IPS-NIHi11 (cell line): ENCODE measurements at regions not wholly inside any gene's neighbourhood (a gene's known extent, or its start where the extent isn't known, plus 50 kb on each side); places are given as distances from the start of the nearest gene placed in this dataset.
"Not testable (repeated sequence)": the region's sequence is repeated elsewhere in the genome, so short reads cannot be mapped to it uniquely, and the experiment has no call there.

Experiments used
- DNase-seq: peaks from one replicate; pipeline ENCODE4 v3.0.0; 2012; ENCODE audit warnings: mixed read lengths, low spot score

DNA sequence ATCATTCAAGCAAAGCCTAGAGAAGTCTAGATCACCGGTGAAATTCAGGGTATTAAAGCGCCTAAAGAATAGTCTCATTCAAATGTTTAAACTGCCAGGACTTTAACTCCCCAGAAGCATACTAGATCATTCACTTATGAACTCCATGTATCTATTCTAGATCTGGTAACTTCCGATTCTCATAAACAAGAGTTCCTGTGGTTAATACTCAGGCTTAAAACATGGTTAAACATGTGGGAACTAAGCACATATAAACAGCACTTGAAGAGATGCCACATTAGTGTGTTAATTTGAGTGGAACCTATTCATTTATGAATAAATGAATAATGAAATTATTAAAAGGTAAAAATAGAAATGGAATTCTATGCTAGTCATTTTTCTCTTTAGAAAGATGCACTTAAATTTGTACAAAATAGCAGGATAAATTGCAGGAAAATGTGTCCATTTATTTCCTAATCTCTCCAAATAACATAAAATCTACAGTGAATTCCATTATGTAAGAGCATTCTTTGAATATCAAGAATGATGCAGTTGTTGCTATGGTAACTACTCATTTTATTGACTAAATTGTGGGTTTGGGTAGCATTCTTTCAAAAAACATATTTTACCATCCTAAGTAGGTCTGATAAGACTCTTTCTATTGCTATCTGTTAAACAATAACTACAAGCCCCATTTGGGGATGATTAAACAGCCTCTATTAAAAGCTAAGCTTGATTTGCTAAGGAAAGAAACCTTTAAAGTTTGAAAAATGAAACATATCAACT is 147.6 kb upstream of the TMEM168 start:
- no peak for DNase-seq

DNA sequence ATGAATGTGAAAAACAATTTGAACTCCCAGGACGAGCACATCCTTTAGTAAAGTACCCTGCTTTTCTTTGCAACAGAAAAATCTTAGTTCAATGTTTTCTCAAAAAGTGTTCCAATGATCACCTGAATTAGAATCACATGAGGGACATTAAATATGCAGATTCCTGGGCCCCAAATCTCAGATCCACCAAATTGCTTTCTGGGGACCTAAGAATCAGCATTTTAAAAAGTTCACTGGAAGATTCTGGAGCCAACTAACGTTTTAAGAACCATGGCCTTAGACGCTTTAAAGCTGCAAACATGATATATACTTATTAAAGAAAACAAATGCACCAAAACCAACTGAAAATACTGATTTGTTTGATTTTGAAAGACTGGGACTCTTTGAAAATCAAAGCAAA is 143.4 kb upstream of the TMEM168 start:
- DNase-seq, result no peak

DNA sequence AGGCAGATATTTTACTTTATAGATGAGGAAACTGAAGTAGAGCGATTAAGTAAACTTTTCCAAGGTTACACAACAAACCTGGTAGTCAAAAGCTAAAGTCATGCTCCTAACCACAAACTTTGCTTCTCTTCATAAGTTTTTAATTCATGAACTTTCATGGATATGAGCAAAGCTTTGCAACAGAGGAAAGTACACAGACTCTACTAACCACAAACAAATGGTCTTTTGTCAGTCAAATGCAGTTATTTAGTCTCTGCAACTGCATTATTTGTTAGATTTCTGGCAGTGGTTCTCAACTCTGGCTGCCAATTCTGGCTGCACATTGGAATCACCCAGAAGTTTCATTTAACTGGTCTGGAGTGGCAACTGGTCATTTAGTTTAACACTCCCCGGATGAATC is 140.6 kb upstream of the TMEM168 start:
- no peak for DNase-seq

DNA sequence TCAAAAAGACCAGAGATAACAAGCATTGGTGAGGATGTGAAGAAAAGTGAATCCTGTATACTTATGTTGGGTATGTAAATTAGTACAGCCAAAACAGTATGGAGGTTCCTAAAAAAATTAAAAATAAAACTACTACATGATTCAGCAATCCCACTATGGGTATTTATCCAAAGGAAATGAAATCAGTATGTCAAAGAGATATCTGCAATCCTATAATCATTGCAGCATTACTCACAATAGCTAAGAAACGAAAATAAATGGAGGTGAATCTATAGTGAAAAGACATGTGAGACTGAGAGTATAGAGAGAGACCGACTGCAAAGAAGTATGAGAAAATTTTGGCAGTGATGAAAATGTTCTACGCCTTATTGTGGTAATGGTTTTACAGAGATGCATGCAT is 139.2 kb upstream of the TMEM168 start:
- no peak for DNase-seq

DNA sequence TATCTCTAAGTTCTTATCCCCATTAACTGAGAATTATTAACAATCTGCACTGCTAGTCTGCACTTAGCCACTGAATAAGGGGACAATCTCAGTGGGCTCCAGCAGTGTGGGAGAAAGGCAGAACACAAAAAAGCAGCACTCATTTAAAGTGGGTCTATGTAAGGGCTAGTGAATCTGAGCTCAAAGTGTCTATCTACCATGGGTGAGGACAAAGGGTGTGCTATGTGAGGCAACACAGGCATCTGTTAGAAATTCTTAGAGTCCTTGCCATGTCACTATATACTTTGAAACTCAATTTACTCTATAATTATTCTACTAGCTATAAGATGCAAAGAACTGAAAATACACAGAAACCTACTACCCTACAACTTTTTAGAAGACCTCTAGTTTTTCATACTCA is 135.8 kb upstream of the TMEM168 start:
- DNase-seq, result no peak

DNA sequence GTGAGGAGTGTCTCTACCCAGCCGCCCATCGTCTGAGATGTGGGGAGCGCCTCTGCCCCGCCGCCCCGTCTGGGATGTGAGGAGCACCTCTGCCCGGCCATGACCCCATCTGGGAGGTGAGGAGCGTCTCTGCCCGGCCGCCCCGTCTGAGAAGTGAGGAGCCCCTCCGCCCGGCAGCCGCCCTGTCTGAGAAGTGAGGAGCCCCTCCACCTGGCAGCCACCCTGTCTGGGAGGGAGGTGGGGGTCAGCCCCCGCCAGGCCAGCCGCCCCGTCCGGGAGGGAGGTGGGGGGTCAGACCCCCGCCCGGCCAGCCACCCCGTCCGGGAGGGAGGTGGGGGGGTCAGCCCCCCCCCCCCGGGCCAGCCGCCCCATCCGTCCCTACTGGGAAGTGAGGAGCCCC is 132.4 kb upstream of the TMEM168 start:
- DNase-seq, result not testable (repeated sequence)

DNA sequence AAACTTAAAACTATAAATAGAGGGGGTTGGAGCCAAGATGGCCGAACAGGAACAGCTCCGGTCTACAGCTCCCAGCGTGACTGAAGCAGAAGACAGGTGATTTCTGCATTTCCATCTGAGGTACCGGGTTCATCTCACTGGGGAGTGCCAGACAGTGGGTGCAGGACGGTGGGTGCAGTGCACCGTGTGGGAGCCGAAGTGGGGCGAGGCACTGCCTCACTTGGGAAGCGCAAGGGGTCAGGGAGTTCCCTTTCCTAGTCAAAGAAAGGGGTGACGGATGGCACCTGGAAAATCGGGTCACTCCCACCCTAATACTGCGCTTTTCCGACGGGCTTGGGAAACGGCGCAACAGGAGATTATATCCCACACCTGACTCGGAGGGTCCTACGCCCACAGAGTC is 126.2 kb upstream of the TMEM168 start:
- not testable (repeated sequence) for DNase-seq

DNA sequence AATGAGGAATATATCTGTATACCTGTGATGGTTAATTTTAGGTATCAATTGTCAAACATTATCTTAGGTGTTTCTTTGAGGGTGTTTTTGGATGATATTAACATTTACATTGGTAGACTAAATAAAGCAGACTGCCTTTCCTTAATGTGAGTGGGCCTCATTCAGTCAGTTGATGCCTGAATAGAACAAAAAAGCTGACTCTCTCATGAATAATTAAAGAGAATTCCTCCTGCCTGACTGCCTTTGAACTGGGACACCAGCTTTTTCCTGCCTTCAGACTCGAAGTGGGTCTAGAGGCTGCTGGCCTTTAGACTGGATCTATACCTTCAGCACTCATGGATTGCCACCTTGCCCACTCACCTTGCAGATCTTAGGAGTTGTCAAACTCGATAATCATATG is 117.9 kb upstream of the TMEM168 start:
- DNase-seq, result no peak

DNA sequence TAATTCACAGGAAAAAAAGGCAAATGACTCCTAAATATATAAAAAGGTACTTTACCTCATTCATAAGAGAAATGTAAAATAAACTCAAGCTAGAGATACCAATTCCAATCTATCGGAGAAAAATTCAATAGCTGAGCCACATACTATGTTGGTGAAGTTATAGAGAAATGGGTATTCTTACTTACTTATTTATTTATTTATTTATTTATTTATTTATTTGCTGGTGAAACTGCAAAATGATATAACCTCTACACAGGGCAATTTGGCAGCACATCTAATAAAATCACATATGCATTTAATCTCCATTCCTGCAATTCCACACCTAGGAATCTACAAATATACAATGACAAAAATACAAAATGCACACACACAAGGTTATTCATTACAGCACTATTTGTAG is 117.5 kb upstream of the TMEM168 start:
- DNase-seq, result no peak

DNA sequence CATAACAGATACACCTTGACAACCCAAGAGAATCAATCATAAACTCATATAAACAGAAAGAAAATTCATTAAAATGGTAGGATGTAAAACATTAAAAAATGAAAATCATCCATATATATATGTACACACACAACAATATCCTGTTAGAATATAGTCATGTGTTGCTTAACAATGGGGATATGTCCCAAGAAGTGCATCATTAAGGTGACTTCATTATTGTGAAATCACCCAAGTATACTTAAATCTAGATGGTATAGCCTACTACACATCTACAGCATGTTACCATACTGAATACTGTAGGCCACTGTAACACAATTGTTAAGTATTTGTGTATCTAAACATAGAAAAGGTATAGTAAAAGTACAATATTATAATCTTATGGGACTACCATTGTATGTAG is 115.8 kb upstream of the TMEM168 start:
- no peak for DNase-seq

DNA sequence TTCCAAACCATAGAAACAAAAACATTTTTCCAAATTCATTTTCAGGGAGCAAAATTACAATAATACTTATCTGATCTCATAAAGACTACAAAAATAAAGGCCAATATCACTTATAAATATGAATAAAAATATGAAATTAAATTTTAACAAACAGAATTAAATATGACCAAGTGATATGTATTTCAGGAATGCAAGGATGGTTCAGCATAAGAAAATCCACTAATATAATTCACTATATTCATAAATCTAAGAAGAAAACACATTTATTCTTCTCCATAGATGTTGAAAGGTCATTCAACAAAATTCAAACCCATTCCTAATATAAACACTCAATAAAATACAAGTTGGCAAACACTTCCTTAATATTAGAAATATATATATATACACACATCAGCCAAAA is 115.2 kb upstream of the TMEM168 start:
- DNase-seq, result no peak

DNA sequence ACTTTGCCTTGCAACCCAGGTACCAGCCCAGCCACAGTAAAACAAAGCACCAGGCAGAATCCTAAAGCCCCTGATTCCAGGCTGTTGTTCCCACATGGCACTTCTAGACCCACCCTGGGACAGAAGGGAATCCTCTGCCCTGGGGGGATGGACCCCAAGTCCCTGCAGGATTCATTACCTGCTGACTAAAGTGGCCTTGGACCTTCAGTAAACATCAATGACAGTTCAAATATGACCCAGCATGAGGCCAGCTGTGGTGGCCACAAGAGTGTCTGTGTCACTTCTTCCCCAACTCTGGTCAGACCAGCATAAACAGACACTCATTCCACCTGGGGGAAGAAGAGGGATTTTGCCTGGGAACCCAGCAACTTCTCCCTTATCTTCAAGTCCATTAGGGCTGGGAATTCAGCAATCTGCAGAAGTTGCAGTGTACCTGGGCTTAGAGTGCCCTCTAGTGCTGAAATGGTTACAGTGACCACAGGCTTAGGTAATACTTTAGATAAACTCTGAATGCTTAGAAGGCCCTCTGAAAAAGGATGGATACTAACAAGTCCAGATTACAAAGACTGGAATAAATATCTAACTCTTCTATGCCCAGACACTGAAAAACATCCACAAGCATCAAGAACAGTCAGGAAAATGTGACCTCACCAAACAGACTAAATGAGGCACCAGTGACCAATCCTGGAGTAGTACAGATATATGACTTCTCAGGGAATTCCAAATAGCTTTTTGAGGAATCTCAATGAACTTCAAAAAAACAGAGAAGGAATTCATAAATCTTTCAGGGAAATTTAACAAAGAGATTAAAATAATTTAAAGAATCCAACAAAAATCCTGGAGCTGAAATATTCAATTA is 108.5 kb upstream of the TMEM168 start:
- DNase-seq, result peak; percentile 48

DNA sequence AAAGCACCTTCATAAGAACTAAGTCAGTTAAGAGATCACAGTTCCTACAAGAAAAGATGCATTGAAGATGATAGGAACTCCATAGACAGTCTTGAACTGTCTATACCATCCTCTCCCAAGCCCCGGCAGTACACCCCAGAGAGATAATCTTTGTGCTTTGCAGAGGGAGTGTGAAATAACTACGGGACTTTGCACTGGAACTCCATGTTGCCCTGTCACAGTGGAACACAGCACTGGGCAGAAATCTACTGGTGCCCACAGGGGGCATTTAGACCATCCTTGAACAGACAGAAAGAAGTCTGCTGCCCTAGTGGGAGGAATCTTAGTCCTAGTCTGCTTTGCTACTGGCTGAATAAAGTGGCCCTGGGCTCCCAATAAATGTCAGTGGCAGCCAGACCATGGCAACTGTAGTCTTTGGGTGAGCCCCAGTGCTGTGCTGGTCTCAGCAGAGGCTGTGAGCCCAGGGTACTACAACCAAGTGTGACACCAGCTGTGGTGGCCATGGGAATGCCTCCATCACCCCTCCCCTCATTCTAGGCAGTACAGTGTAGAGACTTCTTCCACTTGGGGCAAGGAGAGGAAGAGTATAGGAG is 107.7 kb upstream of the TMEM168 start:
- no peak for DNase-seq

DNA sequence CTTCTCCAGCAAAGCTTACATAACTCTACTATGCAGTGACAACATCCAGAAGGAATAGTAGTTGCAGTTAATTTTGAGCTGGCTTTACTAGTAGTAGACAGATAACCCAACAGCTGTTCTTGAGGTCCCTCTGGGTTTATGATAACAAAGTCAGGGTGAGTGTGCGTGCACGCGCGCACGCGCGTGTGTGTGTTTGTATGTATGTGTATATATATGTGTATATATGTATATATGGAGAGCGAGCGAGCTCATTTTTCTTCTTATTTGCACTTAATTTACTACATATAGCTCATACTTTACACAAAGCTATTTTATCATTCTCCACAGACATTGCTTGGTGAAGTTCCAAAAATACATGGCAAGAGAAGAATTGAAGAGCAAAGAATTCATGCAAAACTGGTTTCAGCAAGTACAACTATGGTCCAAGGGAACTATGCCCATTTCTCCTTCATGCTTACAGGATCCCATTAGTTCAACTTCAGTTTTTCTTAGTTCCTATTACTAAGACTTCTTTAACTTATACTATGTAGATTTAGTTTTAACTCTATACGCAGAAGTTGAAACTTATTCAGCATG is 105.9 kb upstream of the TMEM168 start:
- DNase-seq, result no peak

DNA sequence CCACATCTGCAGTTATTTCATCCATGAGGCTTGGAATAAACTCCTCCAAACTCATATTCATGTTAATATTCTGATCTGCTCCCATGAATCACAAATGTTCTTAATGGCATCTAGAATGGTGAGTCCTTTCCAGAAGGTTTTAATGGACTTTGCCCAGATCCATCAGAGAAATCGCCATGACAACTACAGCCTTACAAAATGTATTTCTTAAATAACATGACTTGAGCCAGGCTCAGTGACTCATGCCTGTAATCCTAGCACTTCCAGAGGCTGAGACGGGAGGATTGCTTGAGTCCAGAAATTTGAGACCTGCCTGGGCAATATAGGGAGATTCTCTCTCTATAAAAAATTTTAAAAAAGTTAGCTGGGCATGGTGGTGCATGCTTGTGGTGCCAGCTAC is 102.1 kb upstream of the TMEM168 start:
- no peak for DNase-seq

DNA sequence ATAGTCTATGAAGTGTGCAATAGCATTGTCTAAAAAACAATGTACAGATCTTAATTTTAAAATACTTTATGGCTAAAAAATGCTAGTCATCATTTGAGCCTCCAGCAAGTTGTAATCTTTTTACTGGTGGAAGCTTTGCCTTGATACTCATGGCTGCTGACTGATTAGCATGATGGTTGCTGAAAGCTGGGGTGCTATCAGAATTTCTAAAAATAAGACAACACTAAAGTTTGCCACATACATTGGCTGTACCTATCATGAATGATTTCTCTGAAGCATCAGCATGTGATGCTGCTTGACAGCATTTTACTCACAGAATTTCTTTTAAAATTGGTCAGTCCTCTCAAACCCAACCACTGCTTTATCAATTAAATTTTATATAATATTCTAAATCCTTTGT is 101.5 kb upstream of the TMEM168 start:
- no peak for DNase-seq

DNA sequence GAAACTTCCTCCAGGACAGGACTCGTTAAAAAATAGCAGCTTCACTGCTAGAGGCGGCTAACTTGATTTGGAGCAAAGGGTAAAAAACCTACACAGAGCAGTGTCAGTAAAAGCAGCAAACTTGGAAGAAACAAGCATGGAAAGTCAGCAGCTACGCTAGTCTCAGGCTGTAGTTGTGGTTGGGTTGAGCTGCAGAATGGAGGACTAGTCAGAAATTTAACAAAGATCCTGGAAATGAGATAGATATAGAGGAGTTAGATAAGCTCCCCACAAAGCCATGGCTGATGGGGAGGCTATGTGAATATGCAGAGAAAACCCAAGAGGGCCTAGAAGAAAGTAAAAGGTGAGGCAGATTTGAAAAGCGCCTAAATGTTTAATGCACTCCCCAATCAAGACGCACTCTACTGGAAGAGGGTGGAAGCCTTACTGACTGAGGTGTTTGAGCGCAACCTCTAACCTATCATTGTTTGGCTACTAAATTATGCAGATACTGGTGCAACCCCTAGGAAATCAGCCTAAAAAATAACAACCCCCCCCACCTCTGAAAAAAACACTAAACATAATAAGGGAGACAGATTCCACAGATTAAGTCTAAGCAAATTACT is 99.7 kb upstream of the TMEM168 start:
- DNase-seq, result no peak

DNA sequence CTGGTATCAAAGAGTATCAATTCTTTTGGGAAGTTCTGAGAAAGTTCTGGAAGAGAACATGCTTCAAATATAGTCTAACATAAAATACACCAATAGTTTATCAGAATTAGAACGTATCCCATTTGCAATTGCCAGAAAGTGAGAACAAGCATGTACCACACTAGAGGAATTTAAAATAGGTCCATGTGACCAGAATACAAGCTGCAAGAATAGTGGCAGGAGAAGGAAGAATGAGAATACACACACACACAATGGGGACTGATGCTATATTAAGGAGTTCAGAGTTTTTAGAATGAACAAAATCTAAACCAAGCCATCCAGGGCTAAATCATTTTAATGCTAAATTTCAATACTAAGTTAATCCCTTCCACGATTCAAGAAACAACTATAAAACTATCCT is 99.1 kb upstream of the TMEM168 start:
- DNase-seq, result no peak

DNA sequence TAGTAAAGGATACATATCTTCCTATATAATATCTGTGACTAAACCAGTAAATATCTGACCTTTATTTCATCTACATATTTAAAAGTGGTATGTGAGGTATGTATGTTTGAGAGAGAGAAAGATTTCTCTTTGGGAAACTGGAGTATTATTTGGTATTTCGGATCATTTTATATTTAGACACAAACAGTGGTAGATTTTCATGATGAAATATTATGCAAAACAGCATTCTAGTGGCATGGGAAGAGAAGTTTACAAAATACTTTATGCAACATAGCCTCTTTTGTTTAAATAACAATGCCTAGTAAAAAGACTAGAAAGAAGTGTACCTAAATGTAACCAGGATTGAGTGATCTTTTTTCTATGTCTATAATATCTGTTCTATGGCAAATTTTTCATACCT is 98.6 kb upstream of the TMEM168 start:
- DNase-seq, result no peak

DNA sequence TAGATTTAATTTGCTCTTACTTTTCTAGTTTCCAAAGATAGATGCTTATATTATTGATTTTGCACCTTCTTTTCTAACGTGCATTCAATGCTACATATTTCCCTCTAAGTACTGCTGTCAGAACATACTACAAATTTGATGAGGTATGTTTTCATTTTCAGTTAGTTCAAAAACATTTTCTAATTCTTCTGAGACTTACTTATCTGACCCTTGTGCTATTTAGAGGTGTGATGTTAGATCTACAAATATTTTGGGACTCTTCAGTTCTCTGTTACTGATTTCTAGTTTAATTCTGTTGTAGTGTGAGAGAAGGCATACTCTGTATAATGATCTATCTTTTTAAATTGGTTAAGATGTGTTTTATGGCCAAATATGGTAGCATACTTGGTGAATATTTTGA is 97.8 kb upstream of the TMEM168 start:
- DNase-seq, result no peak

DNA sequence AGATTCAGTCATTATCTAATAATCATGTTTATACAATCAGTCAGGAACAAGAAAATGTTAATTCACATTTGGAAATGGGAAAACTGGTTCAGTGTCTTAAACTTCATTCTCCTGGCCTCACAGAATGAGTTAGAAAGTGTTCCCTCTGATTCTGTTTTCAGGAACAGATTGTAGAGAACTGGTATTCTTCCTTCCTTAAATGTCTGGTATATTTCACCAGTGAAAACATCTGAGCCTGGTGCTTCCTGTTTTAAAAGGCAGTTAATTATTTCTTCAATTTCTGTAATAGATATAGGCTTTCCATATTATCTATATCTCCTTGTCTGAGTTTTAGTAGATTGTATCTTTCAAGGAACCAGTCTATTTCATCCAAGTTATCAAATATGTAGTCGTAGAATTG is 97.1 kb upstream of the TMEM168 start:
- no peak for DNase-seq

DNA sequence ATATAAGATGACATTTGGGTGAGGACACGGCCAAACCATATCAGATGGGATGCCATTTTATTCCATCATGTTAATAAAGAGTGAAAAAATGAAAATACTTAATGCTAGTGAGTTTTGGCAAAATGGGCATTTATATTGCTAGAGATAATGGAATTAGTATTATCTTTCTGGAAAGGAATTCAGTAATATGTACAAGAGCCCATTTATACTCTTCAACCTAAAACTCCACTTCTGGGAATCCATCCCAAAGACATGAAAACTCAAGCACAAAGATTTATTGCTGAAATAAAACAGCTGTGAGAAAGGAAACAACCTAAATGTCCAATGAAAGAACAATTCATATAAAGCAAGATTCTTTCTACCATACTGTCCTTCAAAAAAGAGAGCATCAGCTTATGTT is 96.0 kb upstream of the TMEM168 start:
- DNase-seq, result no peak
